Urothelium cell line (cell line): ENCODE measurements at regions not wholly inside any gene's neighbourhood (a gene's known extent, or its start where the extent isn't known, plus 50 kb on each side); places are given as distances from the start of the nearest gene placed in this dataset.

Source experiments
- DNase-seq: peaks from one replicate; pipeline ENCODE4 v3.0.0; 2011; ENCODE audit warnings: low spot score, mixed read lengths
- FAIRE-seq: peaks from 2 replicates; lab custom pipeline; 2011; peaks lifted over from hg19 to GRCh38; lab: Jason Lieb, UNC

GRCh38 chr13:48146636-48147035 lies 51.7 kb upstream of the MED4 start:
- DNase-seq = no peak
- FAIRE-seq = no peak

GRCh38 chr13:48146122-48146521 lies 51.2 kb upstream of the MED4 start:
- no peak for DNase-seq
- FAIRE-seq = no peak
